H4 (cell line): ENCODE measurements at regions not wholly inside any gene's neighbourhood (a gene's known extent, or its start where the extent isn't known, plus 50 kb on each side); places are given as distances from the start of the nearest gene placed in this dataset.
A peak's percentile ranks its signal among the peaks of the same experiment; 100 is the strongest.
"Not testable (repeated sequence)": the region's sequence is repeated elsewhere in the genome, so short reads cannot be mapped to it uniquely, and the experiment has no call there.

Experiments
- DNase-seq: peaks from one replicate; pipeline ENCODE4 v3.0.0-alpha.2; 2015; ENCODE audit warnings: low spot score

GRCh38 chr7:86372262-86372661 is 271.4 kb upstream of the GRM3 start:
- no peak for DNase-seq

DNA sequence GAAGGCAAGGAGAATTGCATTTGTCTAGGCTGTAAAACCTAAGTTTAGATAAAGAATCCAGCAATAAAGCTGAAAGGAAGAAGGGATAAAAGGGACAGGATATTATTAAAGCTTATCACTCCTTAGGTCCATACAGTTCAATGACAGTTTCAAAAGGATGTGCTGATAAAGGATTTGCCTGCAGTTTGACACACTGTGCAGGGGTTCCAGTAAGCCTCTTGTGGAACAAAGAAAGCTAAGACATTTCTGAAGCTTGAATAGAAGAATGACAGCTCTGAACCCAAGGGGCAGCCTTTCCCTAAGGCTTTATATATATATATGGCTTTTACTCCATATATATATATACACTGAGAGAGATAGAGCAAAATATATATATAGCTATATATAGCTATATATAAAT is 276.8 kb upstream of the GRM3 start:
- no peak for DNase-seq

- not testable (repeated sequence) for DNase-seq
Observed at GRCh38 chr7:86340407-86340806, 303.3 kb upstream of the GRM3 start.

GRCh38 chr7:86339051-86339450 is 304.7 kb upstream of the GRM3 start:
- peak; percentile 26 for DNase-seq

- no peak for DNase-seq
Observed at GRCh38 chr7:86328801-86329433, 314.8 kb upstream of the GRM3 start.

GRCh38 chr7:86326847-86327246 is 316.9 kb upstream of the GRM3 start:
- no peak for DNase-seq

- no peak for DNase-seq
Observed at GRCh38 chr7:86320889-86321288, 322.8 kb upstream of the GRM3 start.

- DNase-seq = no peak
Observed at GRCh38 chr7:86320341-86320740, 323.4 kb upstream of the GRM3 start.

GRCh38 chr7:86313842-86314241 is 329.9 kb upstream of the GRM3 start:
- no peak for DNase-seq

GRCh38 chr7:86301301-86301700 is 342.4 kb upstream of the GRM3 start:
- DNase-seq = no peak

DNA sequence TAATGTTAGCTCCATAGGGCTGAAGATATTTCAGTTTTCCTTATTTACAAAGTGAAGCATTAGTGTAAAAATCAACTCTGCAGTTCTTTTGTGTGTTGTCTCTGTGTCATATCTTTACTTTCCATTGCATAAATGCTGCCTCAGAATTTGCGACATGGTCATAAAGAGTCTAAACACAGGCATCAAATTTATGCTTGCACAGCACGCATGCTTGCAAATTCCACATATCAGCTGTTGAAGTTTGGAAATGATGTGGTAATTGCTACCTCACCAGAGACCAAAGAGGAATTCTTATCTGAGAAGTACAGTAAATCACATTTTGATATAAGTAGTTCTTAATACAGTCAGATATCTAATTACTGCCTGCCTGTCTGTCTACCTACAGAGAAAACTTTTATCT is 348.2 kb upstream of the GRM3 start:
- peak; percentile 64 for DNase-seq

GRCh38 chr7:86282014-86282682 is 361.6 kb upstream of the GRM3 start:
- no peak for DNase-seq

- DNase-seq = no peak
Observed at GRCh38 chr7:86280150-86280549, 363.6 kb upstream of the GRM3 start.

DNA sequence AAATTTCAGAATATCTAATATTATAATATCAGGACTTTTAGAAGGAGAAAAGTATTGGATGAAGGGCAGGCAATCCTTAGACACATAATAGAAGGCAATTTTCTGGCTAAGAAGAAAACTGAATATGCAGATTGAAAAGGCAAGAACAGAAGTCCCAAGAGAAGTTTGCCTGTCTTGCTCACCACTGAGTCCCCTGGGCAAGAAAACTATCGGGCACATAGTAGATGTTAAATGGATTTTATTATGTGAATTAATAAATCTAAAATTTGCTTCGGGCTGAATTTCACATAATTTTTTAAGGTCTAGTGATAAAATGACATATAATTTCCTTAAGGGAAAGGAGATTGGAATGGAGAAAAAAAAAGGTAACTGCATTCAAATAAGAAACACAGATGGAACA is 380.9 kb upstream of the GRM3 start:
- no peak for DNase-seq

DNA sequence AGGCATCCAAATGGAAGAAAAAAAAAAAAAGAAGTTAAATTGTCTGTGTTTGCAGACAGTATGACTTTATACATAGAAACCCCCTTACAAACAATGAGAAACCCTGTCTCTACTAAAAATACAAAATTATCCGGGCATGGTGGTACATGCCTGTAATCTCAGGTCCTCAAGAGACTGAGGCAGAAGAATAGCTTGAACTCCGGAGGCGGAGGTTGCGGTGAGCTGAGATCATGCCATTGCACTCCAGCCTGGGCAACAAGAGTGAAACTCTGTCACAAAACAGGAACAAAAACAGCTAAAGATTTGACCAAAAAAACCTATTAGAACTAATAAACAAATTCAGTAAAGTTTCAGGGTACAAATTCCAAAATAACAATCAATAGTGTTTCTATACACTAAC is 385.8 kb upstream of the GRM3 start:
- no peak for DNase-seq

DNA sequence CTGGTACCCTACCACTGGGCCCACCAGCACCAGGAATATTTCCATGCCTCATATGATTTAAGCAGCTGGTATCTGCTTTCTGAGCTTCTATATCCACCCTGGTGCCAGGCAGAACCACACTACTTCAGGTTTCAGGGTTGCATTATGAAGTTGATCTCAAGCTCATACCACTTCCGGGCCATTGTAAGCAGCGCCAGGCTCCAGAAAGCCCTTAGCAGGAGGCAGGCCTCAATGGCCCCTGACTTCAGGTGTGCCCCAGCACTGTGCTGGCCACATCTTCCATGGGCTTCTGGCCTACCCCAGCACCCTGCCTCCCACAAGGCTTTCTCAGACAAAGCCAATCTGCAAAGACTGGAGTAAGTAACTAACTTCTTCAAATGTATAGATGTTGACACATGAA is 391.3 kb upstream of the GRM3 start:
- no peak for DNase-seq

DNA sequence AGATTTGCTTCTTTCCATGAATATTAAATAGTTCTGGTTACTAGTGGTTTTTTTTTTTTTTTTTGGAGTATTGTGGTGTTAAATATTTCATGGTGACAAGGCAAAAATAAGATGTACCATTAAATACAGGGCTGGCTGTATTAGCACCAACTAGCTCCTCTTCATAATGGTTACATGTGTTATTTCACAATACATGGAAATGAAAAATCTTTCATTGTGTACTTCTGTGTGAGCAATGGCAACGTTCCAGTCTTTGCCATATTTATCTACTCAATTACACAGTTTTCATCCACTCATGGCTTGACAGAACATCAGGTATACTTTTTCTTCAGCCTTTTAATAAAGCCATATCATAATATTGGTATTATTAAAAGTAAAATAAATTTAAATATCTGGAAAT is 394.7 kb upstream of the GRM3 start:
- no peak for DNase-seq

DNA sequence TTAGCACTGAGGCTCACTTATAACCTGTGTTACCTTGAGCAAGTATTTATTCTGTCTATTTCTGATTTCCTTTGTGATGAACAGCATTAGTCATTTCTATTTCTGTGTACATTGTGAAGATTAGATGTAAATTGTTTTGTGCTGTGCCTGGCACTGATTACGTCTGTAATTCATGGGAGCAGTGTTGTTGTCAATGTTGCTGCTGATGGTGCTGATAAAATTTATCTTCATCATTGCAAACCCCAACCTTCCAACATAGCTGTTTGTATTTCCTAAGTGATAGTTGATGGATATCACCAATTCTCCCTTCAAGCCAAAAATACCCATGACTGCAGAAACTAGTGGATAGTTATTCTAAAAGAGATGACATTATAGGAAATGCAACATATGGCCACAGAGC is 400.5 kb upstream of the GRM3 start:
- DNase-seq = no peak

GRCh38 chr7:86226191-86226590 is 417.5 kb upstream of the GRM3 start:
- DNase-seq = no peak

GRCh38 chr7:86222806-86223205 is 420.9 kb upstream of the GRM3 start:
- no peak for DNase-seq

DNA sequence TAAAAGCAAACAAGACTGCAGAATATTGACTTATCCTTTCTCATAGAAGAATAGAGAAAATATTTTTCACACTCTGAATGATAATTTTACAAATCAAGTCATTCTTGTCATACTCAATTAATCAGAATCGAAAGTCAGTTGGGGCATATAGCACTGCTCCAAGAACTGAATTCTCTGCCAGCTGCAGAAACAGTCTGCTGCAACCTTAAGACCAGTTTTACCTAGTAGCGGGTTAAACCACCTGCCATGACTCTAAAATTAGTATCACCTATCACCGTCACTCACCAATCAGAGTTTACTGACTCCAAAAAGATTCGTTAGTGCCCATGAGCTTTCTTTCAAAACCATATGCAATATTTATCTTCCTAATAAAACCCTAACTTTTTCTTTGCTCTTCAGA is 429.0 kb upstream of the GRM3 start:
- no peak for DNase-seq

DNA sequence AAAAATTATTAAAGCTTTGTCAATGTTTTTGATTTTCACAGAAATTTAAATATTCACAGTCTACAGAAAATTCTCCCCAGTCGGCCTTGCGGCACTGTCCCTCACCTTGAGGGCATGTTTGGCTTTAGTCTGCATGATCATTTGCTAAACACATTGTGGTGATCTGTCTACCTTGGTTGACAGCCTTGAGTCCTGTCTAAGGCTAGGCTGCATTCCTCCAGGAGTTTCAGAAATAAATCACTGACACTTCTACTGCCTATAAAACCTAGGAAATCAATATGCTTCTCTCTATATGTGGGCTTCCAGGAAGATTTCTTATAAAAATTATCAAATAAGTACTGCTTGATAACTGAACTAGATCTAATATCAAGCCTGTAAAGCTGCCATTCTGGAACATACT is 430.7 kb upstream of the GRM3 start:
- no peak for DNase-seq

GRCh38 chr7:86209036-86209435 is 434.7 kb upstream of the GRM3 start:
- no peak for DNase-seq

GRCh38 chr7:86207740-86208139 is 436.0 kb upstream of the GRM3 start:
- no peak for DNase-seq
